ENCODE measurements at regions not wholly inside any gene's neighbourhood (a gene's known extent, or its start where the extent isn't known, plus 50 kb on each side); places are given as distances from the start of the nearest gene placed in this dataset.

DNA sequence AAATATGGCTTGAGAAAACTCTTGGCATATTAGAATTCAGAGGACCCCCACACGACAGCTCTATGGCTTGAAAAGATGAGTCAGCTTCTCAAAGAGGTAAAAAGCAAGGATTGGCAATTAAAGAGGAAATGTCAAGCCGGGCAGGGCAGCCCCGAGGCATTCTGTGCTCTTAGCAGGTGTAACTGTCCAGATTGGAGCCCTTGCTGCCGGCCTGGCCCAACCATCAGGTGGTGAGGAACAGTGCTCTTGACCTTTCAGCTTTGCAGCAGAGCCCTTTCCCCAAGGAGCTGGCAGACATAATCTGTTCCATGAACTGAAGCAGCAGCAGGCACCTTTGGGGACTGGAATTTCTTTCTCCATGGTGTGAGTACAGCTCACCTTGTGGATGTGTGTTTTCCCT, 287.8 kb downstream of the UTP18 start:
- DNase-seq (ENCODE audit: low spot score) = no peak

DNA sequence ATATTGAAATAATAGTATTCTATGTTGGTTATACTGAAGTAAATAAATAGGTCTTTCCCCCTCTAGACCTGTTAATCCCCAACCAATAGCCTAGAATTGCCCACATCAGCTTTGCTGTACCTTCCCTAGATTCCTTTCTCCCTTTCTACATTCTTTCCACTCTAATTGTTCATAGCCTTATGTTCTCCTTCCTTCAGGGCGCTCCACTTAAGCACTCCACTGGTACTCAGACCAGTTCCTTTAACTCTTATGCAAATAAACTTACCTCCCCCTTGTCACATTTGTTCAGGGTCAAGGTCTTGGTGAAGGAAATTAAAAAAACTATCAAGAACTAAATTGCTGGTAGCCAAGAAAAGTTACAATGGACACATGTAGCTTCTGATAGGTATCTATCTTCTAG, 294.8 kb downstream of the UTP18 start:
- DNase-seq (ENCODE audit: low spot score) = no peak

DNA sequence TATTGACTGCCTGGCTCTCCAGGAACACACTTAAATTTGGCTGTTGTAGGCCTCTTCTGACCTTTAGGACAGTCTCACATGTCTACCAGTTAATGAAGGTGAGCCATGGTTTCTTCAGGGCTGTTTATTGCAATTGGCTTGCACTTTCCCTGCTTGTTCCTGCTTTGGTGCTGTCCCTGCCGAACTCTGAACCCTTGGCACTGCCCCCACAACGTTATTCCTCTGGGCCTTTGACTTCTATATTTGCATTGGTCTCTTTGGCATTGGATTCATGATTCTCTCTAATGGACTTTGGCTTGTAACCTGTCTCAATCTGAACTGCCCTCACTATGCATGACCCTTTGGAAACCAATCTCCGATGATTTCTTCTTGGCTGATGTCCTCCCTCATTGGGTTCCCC, 299.4 kb downstream of the UTP18 start:
- DNase-seq (ENCODE audit: low spot score) = no peak

DNA sequence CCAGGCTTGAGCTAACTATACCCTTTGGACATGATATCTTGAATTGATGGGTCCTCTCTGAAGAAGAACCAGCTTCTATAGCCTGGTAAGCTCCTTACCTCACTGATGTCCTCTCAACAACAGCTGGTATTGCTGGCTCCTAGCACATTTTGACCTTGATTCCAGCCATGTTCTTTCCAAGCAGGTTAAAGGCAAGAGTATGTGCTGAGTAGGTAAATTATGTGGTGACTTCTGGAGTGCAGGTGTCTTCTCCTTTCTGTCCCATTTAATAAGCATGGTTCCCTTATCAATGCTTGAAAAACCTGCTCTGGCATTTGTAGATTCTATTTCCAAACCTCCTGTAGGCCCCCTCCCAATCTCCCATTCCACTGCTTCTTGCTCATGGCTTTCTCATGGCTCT, 300.1 kb downstream of the UTP18 start:
- no peak for DNase-seq (ENCODE audit: low spot score)

DNA sequence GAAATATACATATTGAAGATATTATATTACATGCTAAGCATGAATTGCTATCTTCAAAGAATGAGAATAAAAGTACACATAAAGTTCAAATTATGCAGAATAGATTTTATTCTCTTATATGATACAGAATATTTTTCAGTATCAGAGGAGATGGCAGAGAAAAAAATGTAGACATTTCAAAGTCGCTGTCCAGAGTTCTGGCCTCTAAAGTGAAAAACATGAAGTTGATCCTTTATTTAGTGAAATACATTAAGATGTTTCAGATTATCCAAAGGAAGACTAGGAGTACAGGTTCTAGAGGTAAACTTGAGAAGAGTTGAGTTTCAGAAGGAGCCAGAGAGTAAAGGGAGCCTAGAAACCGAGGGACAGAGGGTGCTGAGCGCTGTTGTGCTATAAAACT, 303.6 kb downstream of the UTP18 start:
- DNase-seq (ENCODE audit: low spot score) = no peak

DNA sequence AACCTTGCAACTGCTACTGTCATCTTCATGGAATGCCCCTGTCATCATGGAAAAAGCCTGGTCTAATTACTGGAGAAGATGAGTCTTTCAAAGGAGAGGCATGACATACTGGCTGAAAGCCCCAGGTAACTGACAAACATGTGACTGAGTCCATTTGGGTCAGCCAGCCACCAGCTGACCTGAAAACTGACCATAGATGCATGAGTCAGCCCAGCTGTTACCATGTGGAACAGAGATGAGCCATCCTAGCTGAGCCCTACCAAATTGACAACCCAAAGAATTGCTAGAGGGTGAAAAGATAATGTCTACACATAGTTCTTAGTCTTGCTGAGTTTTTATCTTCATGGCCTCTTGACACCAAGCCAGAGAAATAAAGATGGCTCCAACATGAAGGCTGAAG, 311.8 kb downstream of the UTP18 start:
- no peak for DNase-seq (ENCODE audit: low spot score)
